ENCODE measurements at regions not wholly inside any gene's neighbourhood (a gene's known extent, or its start where the extent isn't known, plus 50 kb on each side); places are given as distances from the start of the nearest gene placed in this dataset.

DNA sequence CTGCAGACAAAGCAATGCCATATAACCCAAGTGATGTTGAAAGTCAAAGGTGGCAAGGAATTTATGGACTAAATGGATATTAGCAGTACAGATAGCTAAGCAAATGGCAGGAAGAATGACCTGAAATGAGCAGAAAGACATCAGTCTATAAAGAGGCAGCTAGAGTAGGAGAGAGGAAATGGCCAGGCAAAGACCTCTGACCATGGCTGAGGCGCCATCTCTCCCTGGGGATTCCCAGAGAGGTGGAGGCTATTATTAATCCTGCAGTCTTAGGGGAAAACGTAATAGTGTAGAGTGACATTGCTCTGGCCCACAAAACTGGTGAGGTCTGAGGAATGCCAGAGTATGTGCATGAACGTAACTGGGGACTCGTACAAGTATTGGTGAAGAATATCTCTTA is 563.6 kb upstream of the PRMT6 start:
- Histone ChIP-seq H3K27ac (ENCODE audit: low read depth in 1 of 2, low read length in 2 of 2) (no peak overlapping the region), H3K27me3 (ENCODE audit: control insufficient read depth in 4 of 4, insufficient read depth in 4 of 4, low read length in 3 of 4) (no peaks in the 10 kb centered on the region), H3K4me3 (ENCODE audit: low read depth in 1 of 3, low read length in 3 of 3) (no peak overlapping the region), H3K9ac (ENCODE audit: low read depth in 1 of 2, low read length in 2 of 2) (no peak overlapping the region), H3K9me3 (ENCODE audit: control insufficient read depth in 4 of 4, low read length in 3 of 4) (no peaks in the 10 kb centered on the region), H3K4me1 (ENCODE audit: control insufficient read depth in 4 of 4, insufficient read depth in 4 of 4, low read length in 3 of 4) (no peaks in the 10 kb centered on the region), H3K36me3 (ENCODE audit: control insufficient read depth in 4 of 4, insufficient read depth in 3 of 4, low read depth in 1 of 4, low read length in 3 of 4) (no peaks in the 10 kb centered on the region)
- 74% methylated on average over 4 of the region's 4 CpGs for WGBS
- no peak for DNase-seq (ENCODE audit: low spot score)
- TF ChIP-seq RAD21 (IDR thresholded peaks at IDR 0.05): no peak
- TF ChIP-seq RXRA (IDR thresholded peaks at IDR 0.05): no peak
- no peak for TF ChIP-seq GABPA (IDR thresholded peaks at IDR 0.05 in 1 of 2, conservative IDR thresholded peaks at IDR 0.05 in 1 of 2)
- TF ChIP-seq, protein P1, sequence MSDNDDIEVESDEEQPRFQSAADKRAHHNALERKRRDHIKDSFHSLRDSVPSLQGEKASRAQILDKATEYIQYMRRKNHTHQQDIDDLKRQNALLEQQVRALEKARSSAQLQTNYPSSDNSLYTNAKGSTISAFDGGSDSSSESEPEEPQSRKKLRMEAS (IDR thresholded peaks at IDR 0.05): no peak
- TF ChIP-seq HNF4A (conservative IDR thresholded peaks at IDR 0.05): no peak
- no peak for TF ChIP-seq TAF1 (conservative IDR thresholded peaks at IDR 0.05)
- no peak for TF ChIP-seq NR2F2 (IDR thresholded peaks at IDR 0.05)
- TF ChIP-seq FOXA2 (IDR thresholded peaks at IDR 0.05): no peak
- no peak for TF ChIP-seq SP1 (IDR thresholded peaks at IDR 0.05)
- TF ChIP-seq, protein P2, sequence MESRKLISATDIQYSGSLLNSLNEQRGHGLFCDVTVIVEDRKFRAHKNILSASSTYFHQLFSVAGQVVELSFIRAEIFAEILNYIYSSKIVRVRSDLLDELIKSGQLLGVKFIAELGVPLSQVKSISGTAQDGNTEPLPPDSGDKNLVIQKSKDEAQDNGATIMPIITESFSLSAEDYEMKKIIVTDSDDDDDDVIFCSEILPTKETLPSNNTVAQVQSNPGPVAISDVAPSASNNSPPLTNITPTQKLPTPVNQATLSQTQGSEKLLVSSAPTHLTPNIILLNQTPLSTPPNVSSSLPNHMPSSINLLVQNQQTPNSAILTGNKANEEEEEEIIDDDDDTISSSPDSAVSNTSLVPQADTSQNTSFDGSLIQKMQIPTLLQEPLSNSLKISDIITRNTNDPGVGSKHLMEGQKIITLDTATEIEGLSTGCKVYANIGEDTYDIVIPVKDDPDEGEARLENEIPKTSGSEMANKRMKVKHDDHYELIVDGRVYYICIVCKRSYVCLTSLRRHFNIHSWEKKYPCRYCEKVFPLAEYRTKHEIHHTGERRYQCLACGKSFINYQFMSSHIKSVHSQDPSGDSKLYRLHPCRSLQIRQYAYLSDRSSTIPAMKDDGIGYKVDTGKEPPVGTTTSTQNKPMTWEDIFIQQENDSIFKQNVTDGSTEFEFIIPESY (IDR thresholded peaks at IDR 0.05): no peak
- no peak for TF ChIP-seq HNF4G (IDR thresholded peaks at IDR 0.05)
- TF ChIP-seq, protein P3, sequence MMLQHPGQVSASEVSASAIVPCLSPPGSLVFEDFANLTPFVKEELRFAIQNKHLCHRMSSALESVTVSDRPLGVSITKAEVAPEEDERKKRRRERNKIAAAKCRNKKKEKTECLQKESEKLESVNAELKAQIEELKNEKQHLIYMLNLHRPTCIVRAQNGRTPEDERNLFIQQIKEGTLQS (IDR thresholded peaks at IDR 0.05): no peak
- no peak for TF ChIP-seq FOXA1 (IDR thresholded peaks at IDR 0.05)
- TF ChIP-seq, protein P4, sequence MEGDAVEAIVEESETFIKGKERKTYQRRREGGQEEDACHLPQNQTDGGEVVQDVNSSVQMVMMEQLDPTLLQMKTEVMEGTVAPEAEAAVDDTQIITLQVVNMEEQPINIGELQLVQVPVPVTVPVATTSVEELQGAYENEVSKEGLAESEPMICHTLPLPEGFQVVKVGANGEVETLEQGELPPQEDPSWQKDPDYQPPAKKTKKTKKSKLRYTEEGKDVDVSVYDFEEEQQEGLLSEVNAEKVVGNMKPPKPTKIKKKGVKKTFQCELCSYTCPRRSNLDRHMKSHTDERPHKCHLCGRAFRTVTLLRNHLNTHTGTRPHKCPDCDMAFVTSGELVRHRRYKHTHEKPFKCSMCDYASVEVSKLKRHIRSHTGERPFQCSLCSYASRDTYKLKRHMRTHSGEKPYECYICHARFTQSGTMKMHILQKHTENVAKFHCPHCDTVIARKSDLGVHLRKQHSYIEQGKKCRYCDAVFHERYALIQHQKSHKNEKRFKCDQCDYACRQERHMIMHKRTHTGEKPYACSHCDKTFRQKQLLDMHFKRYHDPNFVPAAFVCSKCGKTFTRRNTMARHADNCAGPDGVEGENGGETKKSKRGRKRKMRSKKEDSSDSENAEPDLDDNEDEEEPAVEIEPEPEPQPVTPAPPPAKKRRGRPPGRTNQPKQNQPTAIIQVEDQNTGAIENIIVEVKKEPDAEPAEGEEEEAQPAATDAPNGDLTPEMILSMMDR (IDR thresholded peaks at IDR 0.05; ENCODE audit: low read depth, low read length, missing input control): no peak
- no peak for TF ChIP-seq JUND (IDR thresholded peaks at IDR 0.05)
- no peak for TF ChIP-seq YY1 (IDR thresholded peaks at IDR 0.05)

DNA sequence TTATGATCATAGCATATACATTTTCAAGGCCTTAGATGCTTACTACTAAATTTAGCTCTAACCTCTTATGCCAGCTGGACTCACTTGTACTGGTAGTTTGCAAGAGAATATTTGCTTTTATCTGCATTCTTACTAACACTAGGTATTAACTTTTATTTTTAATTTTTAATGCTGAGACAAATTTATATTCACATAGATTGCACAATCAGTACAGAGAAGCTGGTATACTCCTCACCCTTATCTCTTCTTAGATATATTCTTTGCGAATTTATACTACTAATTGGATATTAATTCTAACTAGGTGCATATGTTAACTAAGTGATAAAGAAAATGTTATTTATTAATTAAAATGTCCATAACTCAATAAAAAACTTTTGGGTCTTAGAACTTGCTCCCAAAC is 561.8 kb upstream of the PRMT6 start:
- no peak for TF ChIP-seq NR2F2 (IDR thresholded peaks at IDR 0.05)
- TF ChIP-seq RAD21 (IDR thresholded peaks at IDR 0.05): no peak
- no peak for TF ChIP-seq GABPA (IDR thresholded peaks at IDR 0.05 in 1 of 2, conservative IDR thresholded peaks at IDR 0.05 in 1 of 2)
- TF ChIP-seq, protein P3 (IDR thresholded peaks at IDR 0.05): no peak
- TF ChIP-seq SP1 (IDR thresholded peaks at IDR 0.05): no peak
- TF ChIP-seq HNF4A (conservative IDR thresholded peaks at IDR 0.05): no peak
- no peak for TF ChIP-seq RXRA (IDR thresholded peaks at IDR 0.05)
- no peak for TF ChIP-seq YY1 (IDR thresholded peaks at IDR 0.05)
- no peak for TF ChIP-seq EGR1 (IDR thresholded peaks at IDR 0.05; ENCODE audit: low read depth in 2 of 2)
- no peak for TF ChIP-seq HNF4G (IDR thresholded peaks at IDR 0.05)
- TF ChIP-seq, protein P2 (IDR thresholded peaks at IDR 0.05): no peak
- TF ChIP-seq, protein P4 (IDR thresholded peaks at IDR 0.05; ENCODE audit: low read depth, low read length, missing input control): no peak
- no peak for TF ChIP-seq TAF1 (conservative IDR thresholded peaks at IDR 0.05)
- no peak for TF ChIP-seq FOXA2 (IDR thresholded peaks at IDR 0.05)
- TF ChIP-seq FOXA1 (IDR thresholded peaks at IDR 0.05): no peak
- whole genome bisulfite sequencing: 86% methylated on average over 1 of the region's 1 CpG
- Histone ChIP-seq H3K27ac (ENCODE audit: low read depth in 1 of 2, low read length in 2 of 2) (no peak overlapping the region), H3K4me3 (ENCODE audit: low read depth in 1 of 3, low read length in 3 of 3) (no peak overlapping the region), H3K9ac (ENCODE audit: low read depth in 1 of 2, low read length in 2 of 2) (no peak overlapping the region), H3K27me3 (ENCODE audit: control insufficient read depth in 4 of 4, insufficient read depth in 4 of 4, low read length in 3 of 4) (no peaks in the 10 kb centered on the region), H3K4me1 (ENCODE audit: control insufficient read depth in 4 of 4, insufficient read depth in 4 of 4, low read length in 3 of 4) (no peaks in the 10 kb centered on the region), H3K9me3 (ENCODE audit: control insufficient read depth in 4 of 4, low read length in 3 of 4) (no peaks in the 10 kb centered on the region), H3K36me3 (ENCODE audit: control insufficient read depth in 4 of 4, insufficient read depth in 3 of 4, low read depth in 1 of 4, low read length in 3 of 4) (no peaks in the 10 kb centered on the region)
- no peak for DNase-seq (ENCODE audit: low spot score)

All from liver (tissue), 8 donors.